ENCODE measurements at regions not wholly inside any gene's neighbourhood (a gene's known extent, or its start where the extent isn't known, plus 50 kb on each side); places are given as distances from the start of the nearest gene placed in this dataset.

GRCh38 chr5:104223885-104224773 lies 661.5 kb upstream of the NUDT12 start:
- H3K4me3 Mint-ChIP-seq, result no peak overlapping the region
- Histone ChIP-seq H4K20me1 (ENCODE audit: control insufficient read depth, insufficient read depth, insufficient read length) (no peaks in the 10 kb centered on the region), H2BK20ac (ENCODE audit: low read depth, low read length, poor library complexity, severe bottlenecking) (no peak overlapping the region), H3K4ac (ENCODE audit: low read depth, low read length) (no peak overlapping the region), H3K79me2 (ENCODE audit: insufficient read depth, low read length) (no peaks in the 10 kb centered on the region), H2BK15ac (ENCODE audit: low read depth, low read length) (no peak overlapping the region), H4K5ac (ENCODE audit: insufficient read length, low read depth, low read length) (no peak overlapping the region), H3K23ac (ENCODE audit: insufficient read length, low read depth, low read length) (no peak overlapping the region), H4K8ac (replicated peaks; ENCODE audit: insufficient read length, low read depth, low read length) (no peak overlapping the region), H2BK120ac (ENCODE audit: low read depth, low read length, poor library complexity, severe bottlenecking) (no peak overlapping the region), H3K18ac (ENCODE audit: insufficient read length, low read depth, low read length) (no peak overlapping the region), H3K27me3 (ENCODE audit: insufficient read depth, low read length) (no peaks in the 10 kb centered on the region), H4K91ac (ENCODE audit: insufficient read length, low read depth, low read length) (no peak overlapping the region), H3K79me1 (ENCODE audit: insufficient read depth, low read depth, low read length, poor library complexity, severe bottlenecking) (no peaks in the 10 kb centered on the region), H3K9me3 (ENCODE audit: control insufficient read depth, low read depth, low read length) (no peaks in the 10 kb centered on the region), H2BK5ac (ENCODE audit: insufficient read length, low read length) (no peak overlapping the region), H3K9ac (ENCODE audit: extremely low read depth, insufficient read length, low read length) (no peak overlapping the region), H2AK5ac (ENCODE audit: insufficient read length, low read length) (no peak overlapping the region), H3T11ph (ENCODE audit: low read length) (no peak overlapping the region), H2AFZ (ENCODE audit: low read length) (no peak overlapping the region), H3K14ac (ENCODE audit: insufficient read depth, low read length) (no peak overlapping the region), H3K4me2 (ENCODE audit: insufficient read depth, insufficient read length, low read length) (no peak overlapping the region), H3K27ac (ENCODE audit: insufficient read length, low read depth, low read length) (no peak overlapping the region), H3K4me1 (ENCODE audit: insufficient read depth, low read length) (no peaks in the 10 kb centered on the region), H3K23me2 (ENCODE audit: insufficient read length, low read depth, low read length, poor library complexity, severe bottlenecking) (no peaks in the 10 kb centered on the region), H2BK12ac (ENCODE audit: insufficient read length, low read depth, low read length) (no peak overlapping the region), H3K56ac (ENCODE audit: insufficient read length, low read depth, low read length) (no peak overlapping the region)
- no peaks in the 10 kb centered on the region for H3K9me3 Mint-ChIP-seq
- no CpG with 5 or more reads among the region's 20 CpGs for WGBS (ENCODE audit: extremely low coverage, insufficient read length, low lambda C conversion rate)
- H3K4me1 Mint-ChIP-seq, result no peaks in the 10 kb centered on the region
- H3K27ac Mint-ChIP-seq, result no peak overlapping the region
- no peaks in the 10 kb centered on the region for H3K36me3 Mint-ChIP-seq (ENCODE audit: insufficient read depth in 1 of 3, low read depth in 3 of 3)
- no peak for DNase-seq
- no peak for TF ChIP-seq CTCF (conservative IDR thresholded peaks at IDR 0.05)
- H3K27me3 Mint-ChIP-seq (ENCODE audit: low read depth), result no peaks in the 10 kb centered on the region
